GM12878 (cell line): ENCODE measurements at regions not wholly inside any gene's neighbourhood (a gene's known extent, or its start where the extent isn't known, plus 50 kb on each side); places are given as distances from the start of the nearest gene placed in this dataset.

Source experiments
- ATAC-seq: fragments of 200-7000 bp; cut with Tn5 transposase; 3 replicates; pipeline ENCODE4 v1.9.1; 2020; ENCODE audit warnings: mild to moderate bottlenecking, moderate library complexity
- BruUV-seq: library from RNA; stranded (reverse); fragments of 400-500 nt; replicated peaks from 2 replicates; lab custom pipeline; 2021; lab: Mats Ljungman, UMichigan
- CTCF ChIA-PET: fragments of 300-600 bp; sonication (Branson Sonifier 250); formaldehyde crosslinking; extraction: SDS; loops from one replicate; lab custom pipeline; 2021; ENCODE audit warnings: inconsistent platforms; lab: Yijun Ruan, JAX
- POLR2A ChIA-PET: fragments of 350-600 bp; formaldehyde crosslinking; extraction: SDS; loops from one replicate; lab custom pipeline; 2021; ENCODE audit warnings: inconsistent platforms; lab: Charles Lee
- RAD21 ChIA-PET: fragments of 300-600 bp; sonication (Branson Sonifier 250); formaldehyde crosslinking; loops from one replicate; lab custom pipeline; 2023; ENCODE audit warnings: antibody characterized with exemption; ENCODE audit not compliant: unreplicated experiment; lab: Charles Lee
- SMC1A ChIA-PET: fragments of 300-600 bp; sonication (Branson Sonifier 250); formaldehyde crosslinking; loops from one replicate; lab custom pipeline; 2023; ENCODE audit not compliant: unreplicated experiment, uncharacterized antibody; lab: Charles Lee
- DNase-seq: peaks from one replicate; pipeline ENCODE4 v3.0.0-alpha.2; 2011; ENCODE audit warnings: low read depth, low spot score
- FAIRE-seq: peaks from 3 replicates; lab custom pipeline; 2011; peaks lifted over from hg19 to GRCh38; lab: Jason Lieb, UNC
- H2AFZ ChIP-seq: 2 replicates; pipeline ENCODE4 v1.6.0; 2011; ENCODE audit warnings: low read depth, low read length, control low read depth; ENCODE audit not compliant: control insufficient read depth
- H3K27ac ChIP-seq: 2 replicates; pipeline ENCODE4 v1.5.1; 2011; ENCODE audit warnings: control low read depth; ENCODE audit not compliant: control insufficient read depth, insufficient read depth
- H3K27me3 ChIP-seq, 2 experiments: replicated peaks in 1 of 2; 2 replicates each; pipeline versions ENCODE4 v1.6.0 to v1.6.1; 2011; ENCODE audit warnings: low read length in 1 of 2; ENCODE audit not compliant: control insufficient read depth in 2 of 2, insufficient read depth in 2 of 2
- H3K36me3 ChIP-seq, 2 experiments: 2 replicates each; pipeline ENCODE4 v1.5.1; 2011; ENCODE audit warnings: low read length in 1 of 2; ENCODE audit not compliant: control insufficient read depth in 2 of 2, insufficient read depth in 2 of 2
- H3K4me1 ChIP-seq: 2 replicates; pipeline ENCODE4 v1.6.1; 2011; ENCODE audit warnings: mild to moderate bottlenecking, low read length, moderate library complexity, mixed read lengths; ENCODE audit not compliant: control insufficient read depth, insufficient read depth
- H3K4me2 ChIP-seq: 2 replicates; pipeline ENCODE4 v1.6.0; 2011; ENCODE audit warnings: control low read depth; ENCODE audit not compliant: control insufficient read depth, insufficient read depth
- H3K4me3 ChIP-seq: fragments of 200-600 bp; sonication (generic); 2 replicates; pipeline ENCODE4 v1.5.1; 2016
- H3K79me2 ChIP-seq: 2 replicates; pipeline ENCODE4 v1.6.0; 2011; ENCODE audit warnings: low read length; ENCODE audit not compliant: control insufficient read depth, insufficient read depth
- H3K9ac ChIP-seq: 2 replicates; pipeline ENCODE4 v1.8.0; 2011; ENCODE audit warnings: low read length, control low read depth, mixed read lengths; ENCODE audit not compliant: control insufficient read depth, insufficient read depth
- H3K9me3 ChIP-seq: replicated peaks from 3 replicates; pipeline ENCODE4 v1.5.1; 2011; ENCODE audit warnings: mild to moderate bottlenecking, low read length; ENCODE audit not compliant: control insufficient read depth, insufficient read depth
- H4K20me1 ChIP-seq: 2 replicates; pipeline ENCODE4 v1.6.0; 2011; ENCODE audit not compliant: control insufficient read depth, insufficient read depth
- ASH2L ChIP-seq: fragments of 300-600, 200-600 bp; sonication (generic); IDR thresholded peaks from 2 replicates; pipeline ENCODE4 v1.6.1; 2017; ENCODE audit warnings: low read depth, mild to moderate bottlenecking, borderline replicate concordance
- CEBPB ChIP-seq, 2 experiments: fragments of 150-350 bp in 1 of 2; IDR thresholded peaks; 2 replicates each; pipeline ENCODE4 v1.6.1; 2012 to 2014; ENCODE audit warnings: low read depth in 2 of 2, low read length in 2 of 2, borderline replicate concordance in 1 of 2, inconsistent platforms in 1 of 2
- JUNB ChIP-seq: IDR thresholded peaks from 2 replicates; pipeline ENCODE4 v1.6.1; 2016; ENCODE audit warnings: antibody characterized with exemption, mild to moderate bottlenecking
- NRF1 ChIP-seq: conservative IDR thresholded peaks from 2 replicates; pipeline ENCODE4 v1.6.1; 2011; ENCODE audit warnings: mild to moderate bottlenecking, low read depth, low read length, improper control_type of control experiment
- RAD21 ChIP-seq: IDR thresholded peaks from 2 replicates; pipeline ENCODE4 v1.6.1; 2011; ENCODE audit warnings: mild to moderate bottlenecking, low read depth, low read length, moderate library complexity; ENCODE audit not compliant: insufficient read depth
- SUZ12 ChIP-seq: fragments of 200-600 bp; sonication (generic); IDR thresholded peaks from one replicate; pipeline ENCODE4 v1.6.1; 2018; ENCODE audit warnings: antibody characterized with exemption, mild to moderate bottlenecking; ENCODE audit not compliant: unreplicated experiment
- ZNF217 ChIP-seq: fragments of 450-650 bp; IDR thresholded peaks from 2 replicates; pipeline ENCODE4 v1.6.1; 2017; ENCODE audit warnings: antibody characterized with exemption, mild to moderate bottlenecking
- ZZZ3 ChIP-seq: IDR thresholded peaks from 2 replicates; pipeline ENCODE4 v1.6.1; 2011; ENCODE audit warnings: low read depth; ENCODE audit not compliant: control insufficient read depth, insufficient read length
- WGBS: methylation state at CpG from one replicate; pipeline ENCODE4 v1.1.6; 2016; ENCODE audit warnings: low lambda C conversion rate; ENCODE audit not compliant: insufficient replicate concordance, insufficient coverage; ENCODE audit errors: missing lambda C conversion rate; 5-methylcytosine and 5-hydroxymethylcytosine counted together
- in situ Hi-C: fragments of 300-500 bp; cut with MboI; formaldehyde crosslinking; loops from 9 replicates; pipeline ENCODE4 v1.14.3; 2018; ENCODE audit warnings: mixed read lengths
- intact Hi-C: fragments of 100-400 bp; cut with micrococcal nuclease; formaldehyde crosslinking; loops from one replicate; pipeline ENCODE4 v1.14.2; 2022; ENCODE audit not compliant: unreplicated experiment
- TF ChIP-seq, protein P1 (sequence below): fragments of 450-650 bp; formaldehyde crosslinking; IDR thresholded peaks from 2 replicates; pipeline ENCODE4 v1.4.0; 2020; ENCODE audit warnings: mild to moderate bottlenecking, moderate library complexity
- TF ChIP-seq, protein P2 (sequence below): IDR thresholded peaks from 2 replicates; pipeline ENCODE4 v1.6.1; 2011; ENCODE audit warnings: low read depth, mild to moderate bottlenecking, low read length, moderate library complexity, borderline replicate concordance; ENCODE audit errors: extremely low read depth
- TF ChIP-seq, protein P3 (sequence below): fragments of 450-650 bp; IDR thresholded peaks from 2 replicates; pipeline ENCODE4 v1.6.1; 2017; ENCODE audit warnings: low read depth, mild to moderate bottlenecking, moderate library complexity

DNA sequence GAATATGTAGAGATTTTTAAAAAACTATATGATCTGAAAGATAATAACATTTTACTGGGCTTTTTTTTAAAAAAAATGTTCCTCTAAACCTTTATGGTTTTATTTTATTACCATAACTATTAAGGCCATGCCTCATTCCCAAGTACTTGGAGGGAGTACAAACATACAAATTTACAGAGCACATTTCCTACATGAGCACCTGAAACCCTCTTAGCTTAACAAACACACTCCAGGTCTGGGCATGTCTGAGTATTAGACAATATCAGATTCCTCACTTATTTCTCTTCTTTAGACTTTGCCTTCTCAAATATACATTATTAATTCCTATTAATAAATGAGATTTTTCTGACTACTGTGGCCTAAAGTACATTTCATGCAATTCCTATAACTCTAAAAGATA, 319.2 kb downstream of the SLCO4C1 start:
- BruUV-seq = no TSS peak
- DNase-seq = no peak
- in situ Hi-C loops (no loop called here), intact Hi-C loops (loop anchor here (1.0 kb wide), 1 partner anchor 35 kb away; no protein-coding TSS in a partner anchor)
- H3K9ac ChIP-seq = no peak overlapping the region
- no peak overlapping the region for H2AFZ ChIP-seq
- H3K4me2 ChIP-seq = no peak overlapping the region
- no peaks in the 10 kb centered on the region for H3K27me3 ChIP-seq
- no peak overlapping the region for H3K4me3 ChIP-seq
- ChIA-PET RAD21 (interaction anchor here (3.1 kb wide), 1 partner anchor 35 kb away, joined by 10 read pairs; no protein-coding TSS in a partner anchor), SMC1A (interaction anchor here (1.7 kb wide), 1 partner anchor 10 kb away, joined by 4 read pairs; no protein-coding TSS in a partner anchor), POLR2A (no interaction called here)
- no peaks in the 10 kb centered on the region for H4K20me1 ChIP-seq
- no peak overlapping the region for H3K27ac ChIP-seq
- TF ChIP-seq, protein P1, sequence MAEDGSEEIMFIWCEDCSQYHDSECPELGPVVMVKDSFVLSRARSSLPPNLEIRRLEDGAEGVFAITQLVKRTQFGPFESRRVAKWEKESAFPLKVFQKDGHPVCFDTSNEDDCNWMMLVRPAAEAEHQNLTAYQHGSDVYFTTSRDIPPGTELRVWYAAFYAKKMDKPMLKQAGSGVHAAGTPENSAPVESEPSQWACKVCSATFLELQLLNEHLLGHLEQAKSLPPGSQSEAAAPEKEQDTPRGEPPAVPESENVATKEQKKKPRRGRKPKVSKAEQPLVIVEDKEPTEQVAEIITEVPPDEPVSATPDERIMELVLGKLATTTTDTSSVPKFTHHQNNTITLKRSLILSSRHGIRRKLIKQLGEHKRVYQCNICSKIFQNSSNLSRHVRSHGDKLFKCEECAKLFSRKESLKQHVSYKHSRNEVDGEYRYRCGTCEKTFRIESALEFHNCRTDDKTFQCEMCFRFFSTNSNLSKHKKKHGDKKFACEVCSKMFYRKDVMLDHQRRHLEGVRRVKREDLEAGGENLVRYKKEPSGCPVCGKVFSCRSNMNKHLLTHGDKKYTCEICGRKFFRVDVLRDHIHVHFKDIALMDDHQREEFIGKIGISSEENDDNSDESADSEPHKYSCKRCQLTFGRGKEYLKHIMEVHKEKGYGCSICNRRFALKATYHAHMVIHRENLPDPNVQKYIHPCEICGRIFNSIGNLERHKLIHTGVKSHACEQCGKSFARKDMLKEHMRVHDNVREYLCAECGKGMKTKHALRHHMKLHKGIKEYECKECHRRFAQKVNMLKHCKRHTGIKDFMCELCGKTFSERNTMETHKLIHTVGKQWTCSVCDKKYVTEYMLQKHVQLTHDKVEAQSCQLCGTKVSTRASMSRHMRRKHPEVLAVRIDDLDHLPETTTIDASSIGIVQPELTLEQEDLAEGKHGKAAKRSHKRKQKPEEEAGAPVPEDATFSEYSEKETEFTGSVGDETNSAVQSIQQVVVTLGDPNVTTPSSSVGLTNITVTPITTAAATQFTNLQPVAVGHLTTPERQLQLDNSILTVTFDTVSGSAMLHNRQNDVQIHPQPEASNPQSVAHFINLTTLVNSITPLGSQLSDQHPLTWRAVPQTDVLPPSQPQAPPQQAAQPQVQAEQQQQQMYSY (CRISPR knock-in tag) = no peak
- no peak for TF ChIP-seq JUNB
- TF ChIP-seq SUZ12 = no peak
- TF ChIP-seq, all 136 proteins: peak for 0
- Histone ChIP-seq H3K9me3 (no peaks in the 10 kb centered on the region), H3K36me3 (no peaks in the 10 kb centered on the region), H3K79me2 (no peaks in the 10 kb centered on the region), H3K4me1 (no peaks in the 10 kb centered on the region)
- CTCF ChIA-PET = interaction anchor here (0.9 kb wide), 1 partner anchor 13 kb away, joined by 3 read pairs; no protein-coding TSS in a partner anchor
- FAIRE-seq = no peak
- no peak for ATAC-seq

DNA sequence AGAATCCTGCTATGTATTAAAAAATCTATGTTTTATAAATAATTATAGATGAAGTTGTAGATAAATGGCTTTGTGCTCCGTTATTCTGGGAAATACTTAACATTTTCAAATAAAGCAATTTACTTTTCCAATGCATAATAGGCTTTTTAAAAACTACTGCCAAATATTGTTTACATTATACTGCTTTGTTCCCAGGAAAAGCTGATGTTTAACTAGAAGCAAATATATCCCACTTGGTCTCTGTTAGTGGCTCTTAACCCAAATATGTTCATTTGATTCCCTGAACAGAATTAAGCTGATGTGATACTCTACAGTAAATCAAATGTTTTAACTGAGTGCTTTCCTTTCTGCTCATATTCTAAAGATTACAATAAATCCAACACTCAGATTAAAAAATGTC, 326.3 kb downstream of the SLCO4C1 start:
- Histone ChIP-seq H4K20me1 (no peaks in the 10 kb centered on the region), H3K4me1 (no peaks in the 10 kb centered on the region), H3K36me3 (no peaks in the 10 kb centered on the region), H3K27ac (no peak overlapping the region), H2AFZ (no peak overlapping the region), H3K27me3 (no peaks in the 10 kb centered on the region), H3K9ac (no peak overlapping the region), H3K4me3 (no peak overlapping the region), H3K4me2 (no peak overlapping the region), H3K79me2 (no peaks in the 10 kb centered on the region), H3K9me3 (no peaks in the 10 kb centered on the region)
- BruUV-seq = no TSS peak
- in situ Hi-C loops (no loop called here), intact Hi-C loops (no loop called here)
- ChIA-PET SMC1A (no interaction called here), POLR2A (no interaction called here), RAD21 (no interaction called here), CTCF (interaction anchor here (1.8 kb wide), 1 partner anchor 9 kb away, joined by 9 read pairs; no protein-coding TSS in a partner anchor)
- no peak for FAIRE-seq
- no peak for ATAC-seq
- no peak for DNase-seq
- 10% methylated on average over 1 of the region's 1 CpG for WGBS
- TF ChIP-seq, protein P2, sequence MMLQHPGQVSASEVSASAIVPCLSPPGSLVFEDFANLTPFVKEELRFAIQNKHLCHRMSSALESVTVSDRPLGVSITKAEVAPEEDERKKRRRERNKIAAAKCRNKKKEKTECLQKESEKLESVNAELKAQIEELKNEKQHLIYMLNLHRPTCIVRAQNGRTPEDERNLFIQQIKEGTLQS = no peak
- TF ChIP-seq RAD21 (no peak), ASH2L (no peak), ZZZ3 (no peak), ZNF217 (no peak), NRF1 (no peak), CEBPB (IDR thresholded peaks at IDR 0.05; ENCODE audit: borderline replicate concordance in 1 of 2, low read depth in 2 of 2, low read length in 2 of 2) (no peak)
- TF ChIP-seq, protein P3, sequence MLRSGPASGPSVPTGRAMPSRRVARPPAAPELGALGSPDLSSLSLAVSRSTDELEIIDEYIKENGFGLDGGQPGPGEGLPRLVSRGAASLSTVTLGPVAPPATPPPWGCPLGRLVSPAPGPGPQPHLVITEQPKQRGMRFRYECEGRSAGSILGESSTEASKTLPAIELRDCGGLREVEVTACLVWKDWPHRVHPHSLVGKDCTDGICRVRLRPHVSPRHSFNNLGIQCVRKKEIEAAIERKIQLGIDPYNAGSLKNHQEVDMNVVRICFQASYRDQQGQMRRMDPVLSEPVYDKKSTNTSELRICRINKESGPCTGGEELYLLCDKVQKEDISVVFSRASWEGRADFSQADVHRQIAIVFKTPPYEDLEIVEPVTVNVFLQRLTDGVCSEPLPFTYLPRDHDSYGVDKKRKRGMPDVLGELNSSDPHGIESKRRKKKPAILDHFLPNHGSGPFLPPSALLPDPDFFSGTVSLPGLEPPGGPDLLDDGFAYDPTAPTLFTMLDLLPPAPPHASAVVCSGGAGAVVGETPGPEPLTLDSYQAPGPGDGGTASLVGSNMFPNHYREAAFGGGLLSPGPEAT = no peak
